GM04503 (cell line): ENCODE measurements at regions not wholly inside any gene's neighbourhood (a gene's known extent, or its start where the extent isn't known, plus 50 kb on each side); places are given as distances from the start of the nearest gene placed in this dataset.

Source experiments
- DNase-seq: peaks from one replicate; pipeline ENCODE4 v3.0.0-alpha.2; 2012; ENCODE audit warnings: low read depth

GRCh38 chr7:106606120-106606519, 54.8 kb downstream of the CCDC71L start:
- DNase-seq, result no peak

GRCh38 chr7:106604971-106605370, 56.0 kb downstream of the CCDC71L start:
- DNase-seq, result no peak

- DNase-seq, result no peak
These were observed 56.5 kb downstream of the CCDC71L start for GRCh38 chr7:106604303-106604924.

GRCh38 chr7:106603346-106603745, 57.6 kb downstream of the CCDC71L start:
- no peak for DNase-seq

GRCh38 chr7:106602062-106602461, 58.9 kb downstream of the CCDC71L start:
- no peak for DNase-seq

GRCh38 chr7:106600569-106601373, 60.2 kb downstream of the CCDC71L start:
- DNase-seq, result no peak

- no peak for DNase-seq
These were observed 61.6 kb downstream of the CCDC71L start for GRCh38 chr7:106599343-106599698.

GRCh38 chr7:106598663-106599342, 62.2 kb downstream of the CCDC71L start:
- no peak for DNase-seq

GRCh38 chr7:106597751-106598546, 63.0 kb downstream of the CCDC71L start:
- DNase-seq, result no peak

- DNase-seq, result no peak
These were observed 63.9 kb downstream of the CCDC71L start for GRCh38 chr7:106597014-106597413.

- DNase-seq, result no peak
These were observed 65.0 kb downstream of the CCDC71L start for GRCh38 chr7:106595922-106596321.

- no peak for DNase-seq
These were observed 67.9 kb downstream of the CCDC71L start for GRCh38 chr7:106593028-106593417.

- no peak for DNase-seq
These were observed 68.5 kb downstream of the CCDC71L start for GRCh38 chr7:106592282-106593027.

GRCh38 chr7:106591146-106591545, 69.8 kb downstream of the CCDC71L start:
- no peak for DNase-seq

- no peak for DNase-seq
These were observed 70.6 kb downstream of the CCDC71L start for GRCh38 chr7:106590209-106590816.

GRCh38 chr7:106589198-106589879, 71.6 kb downstream of the CCDC71L start:
- no peak for DNase-seq

GRCh38 chr7:106588422-106589197, 72.3 kb downstream of the CCDC71L start:
- no peak for DNase-seq

GRCh38 chr7:106584914-106585759, 75.8 kb downstream of the CCDC71L start:
- no peak for DNase-seq
